Adrenal gland (tissue), 5 donors: ENCODE measurements at regions not wholly inside any gene's neighbourhood (a gene's known extent, or its start where the extent isn't known, plus 50 kb on each side); places are given as distances from the start of the nearest gene placed in this dataset.

ENCODE experiments used
- CTCF ChIP-seq, 6 experiments: fragments of 450-650 bp in 4 of 6; fragments of 200-600 bp in 2 of 6; sonication (generic) in 1 of 6; IDR thresholded peaks; 1 replicate in 5 of 6; 2 replicates in 1 of 6; pipeline versions ENCODE4 v1.5.1 to v1.8.0; 2016 to 2021; ENCODE audit warnings: antibody characterized with exemption in 6 of 6, mild to moderate bottlenecking in 2 of 6, moderate library complexity in 1 of 6
- POLR2A ChIP-seq, 2 donors: fragments of 450-650 bp; IDR thresholded peaks; one replicate each; pipeline ENCODE4 v1.6.1; 2017; ENCODE audit warnings: antibody characterized with exemption in 2 of 2, mild to moderate bottlenecking in 2 of 2, moderate library complexity in 1 of 2
- donor health status: DM: no; HTN: no; CAD: no.

- TF ChIP-seq CTCF (IDR thresholded peaks at IDR 0.05) (no peak), POLR2A (IDR thresholded peaks at IDR 0.05) (no peak)
Measured at GRCh38 chr12:3420693-3421092, 70.3 kb upstream of the PRMT8 start.
